ENCODE measurements at regions not wholly inside any gene's neighbourhood (a gene's known extent, or its start where the extent isn't known, plus 50 kb on each side); places are given as distances from the start of the nearest gene placed in this dataset.
"Not testable (repeated sequence)": the region's sequence is repeated elsewhere in the genome, so short reads cannot be mapped to it uniquely, and the experiment has no call there.

DNA sequence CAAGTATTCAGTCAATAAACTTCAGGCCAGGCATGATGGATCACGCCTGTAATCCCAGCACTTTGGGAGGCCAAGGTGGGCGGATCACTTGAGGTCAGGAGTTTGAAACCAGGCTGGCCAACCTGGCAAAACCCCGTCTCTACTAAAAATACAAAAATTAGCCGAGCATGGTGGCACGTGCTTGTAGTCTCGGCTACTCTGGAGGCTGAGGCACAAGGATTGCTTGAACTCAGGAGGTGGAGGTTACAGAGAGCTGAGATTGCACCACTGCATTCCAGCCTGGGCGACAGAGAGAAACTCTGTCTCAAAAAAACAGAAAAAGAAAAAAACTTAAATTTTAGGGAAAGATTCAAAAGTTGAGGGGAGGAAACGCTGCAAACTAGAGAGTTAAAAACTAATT is 162.8 kb upstream of the SERTAD2 start:
- not testable (repeated sequence) for TF ChIP-seq POLR2AphosphoS5 (IDR thresholded peaks at IDR 0.05; ENCODE audit: low read depth, low read length); POLR2A (IDR thresholded peaks at IDR 0.05; ENCODE audit: low read depth, low read length); POU2F2 (IDR thresholded peaks at IDR 0.05; ENCODE audit: low read depth, low read length); TAF1 (IDR thresholded peaks at IDR 0.05; ENCODE audit: low read depth, low read length); SPI1 (IDR thresholded peaks at IDR 0.05; ENCODE audit: low read depth, low read length); PAX5 (IDR thresholded peaks at IDR 0.05; ENCODE audit: insufficient read depth, low read length, severe bottlenecking)
